ENCODE measurements at regions not wholly inside any gene's neighbourhood (a gene's known extent, or its start where the extent isn't known, plus 50 kb on each side); places are given as distances from the start of the nearest gene placed in this dataset.

DNA sequence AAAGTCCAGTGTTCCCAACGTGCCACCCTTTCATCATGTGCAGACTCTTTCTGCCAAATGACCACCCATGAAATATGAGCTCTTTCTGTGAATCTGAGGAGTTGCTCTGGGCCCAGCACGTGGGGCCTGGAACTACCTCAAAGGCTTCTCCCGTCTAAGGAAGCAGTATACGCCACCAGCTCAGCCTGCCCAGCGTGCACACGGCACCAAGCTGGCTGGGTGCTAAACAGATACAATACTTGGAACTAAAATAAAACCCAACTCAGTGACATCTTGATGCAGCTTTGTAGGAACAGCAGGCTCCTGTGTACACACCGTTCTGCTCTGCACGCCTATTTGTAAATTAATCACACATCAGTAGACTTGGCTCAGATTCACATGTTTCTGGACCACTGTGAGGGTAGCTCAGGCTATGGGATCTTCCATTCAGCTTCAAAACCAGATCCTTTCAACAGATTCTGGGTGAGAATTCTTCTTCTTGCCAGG, 74.8 kb downstream of the ARL6IP4 start (continued):
- TF ChIP-seq, protein P1, sequence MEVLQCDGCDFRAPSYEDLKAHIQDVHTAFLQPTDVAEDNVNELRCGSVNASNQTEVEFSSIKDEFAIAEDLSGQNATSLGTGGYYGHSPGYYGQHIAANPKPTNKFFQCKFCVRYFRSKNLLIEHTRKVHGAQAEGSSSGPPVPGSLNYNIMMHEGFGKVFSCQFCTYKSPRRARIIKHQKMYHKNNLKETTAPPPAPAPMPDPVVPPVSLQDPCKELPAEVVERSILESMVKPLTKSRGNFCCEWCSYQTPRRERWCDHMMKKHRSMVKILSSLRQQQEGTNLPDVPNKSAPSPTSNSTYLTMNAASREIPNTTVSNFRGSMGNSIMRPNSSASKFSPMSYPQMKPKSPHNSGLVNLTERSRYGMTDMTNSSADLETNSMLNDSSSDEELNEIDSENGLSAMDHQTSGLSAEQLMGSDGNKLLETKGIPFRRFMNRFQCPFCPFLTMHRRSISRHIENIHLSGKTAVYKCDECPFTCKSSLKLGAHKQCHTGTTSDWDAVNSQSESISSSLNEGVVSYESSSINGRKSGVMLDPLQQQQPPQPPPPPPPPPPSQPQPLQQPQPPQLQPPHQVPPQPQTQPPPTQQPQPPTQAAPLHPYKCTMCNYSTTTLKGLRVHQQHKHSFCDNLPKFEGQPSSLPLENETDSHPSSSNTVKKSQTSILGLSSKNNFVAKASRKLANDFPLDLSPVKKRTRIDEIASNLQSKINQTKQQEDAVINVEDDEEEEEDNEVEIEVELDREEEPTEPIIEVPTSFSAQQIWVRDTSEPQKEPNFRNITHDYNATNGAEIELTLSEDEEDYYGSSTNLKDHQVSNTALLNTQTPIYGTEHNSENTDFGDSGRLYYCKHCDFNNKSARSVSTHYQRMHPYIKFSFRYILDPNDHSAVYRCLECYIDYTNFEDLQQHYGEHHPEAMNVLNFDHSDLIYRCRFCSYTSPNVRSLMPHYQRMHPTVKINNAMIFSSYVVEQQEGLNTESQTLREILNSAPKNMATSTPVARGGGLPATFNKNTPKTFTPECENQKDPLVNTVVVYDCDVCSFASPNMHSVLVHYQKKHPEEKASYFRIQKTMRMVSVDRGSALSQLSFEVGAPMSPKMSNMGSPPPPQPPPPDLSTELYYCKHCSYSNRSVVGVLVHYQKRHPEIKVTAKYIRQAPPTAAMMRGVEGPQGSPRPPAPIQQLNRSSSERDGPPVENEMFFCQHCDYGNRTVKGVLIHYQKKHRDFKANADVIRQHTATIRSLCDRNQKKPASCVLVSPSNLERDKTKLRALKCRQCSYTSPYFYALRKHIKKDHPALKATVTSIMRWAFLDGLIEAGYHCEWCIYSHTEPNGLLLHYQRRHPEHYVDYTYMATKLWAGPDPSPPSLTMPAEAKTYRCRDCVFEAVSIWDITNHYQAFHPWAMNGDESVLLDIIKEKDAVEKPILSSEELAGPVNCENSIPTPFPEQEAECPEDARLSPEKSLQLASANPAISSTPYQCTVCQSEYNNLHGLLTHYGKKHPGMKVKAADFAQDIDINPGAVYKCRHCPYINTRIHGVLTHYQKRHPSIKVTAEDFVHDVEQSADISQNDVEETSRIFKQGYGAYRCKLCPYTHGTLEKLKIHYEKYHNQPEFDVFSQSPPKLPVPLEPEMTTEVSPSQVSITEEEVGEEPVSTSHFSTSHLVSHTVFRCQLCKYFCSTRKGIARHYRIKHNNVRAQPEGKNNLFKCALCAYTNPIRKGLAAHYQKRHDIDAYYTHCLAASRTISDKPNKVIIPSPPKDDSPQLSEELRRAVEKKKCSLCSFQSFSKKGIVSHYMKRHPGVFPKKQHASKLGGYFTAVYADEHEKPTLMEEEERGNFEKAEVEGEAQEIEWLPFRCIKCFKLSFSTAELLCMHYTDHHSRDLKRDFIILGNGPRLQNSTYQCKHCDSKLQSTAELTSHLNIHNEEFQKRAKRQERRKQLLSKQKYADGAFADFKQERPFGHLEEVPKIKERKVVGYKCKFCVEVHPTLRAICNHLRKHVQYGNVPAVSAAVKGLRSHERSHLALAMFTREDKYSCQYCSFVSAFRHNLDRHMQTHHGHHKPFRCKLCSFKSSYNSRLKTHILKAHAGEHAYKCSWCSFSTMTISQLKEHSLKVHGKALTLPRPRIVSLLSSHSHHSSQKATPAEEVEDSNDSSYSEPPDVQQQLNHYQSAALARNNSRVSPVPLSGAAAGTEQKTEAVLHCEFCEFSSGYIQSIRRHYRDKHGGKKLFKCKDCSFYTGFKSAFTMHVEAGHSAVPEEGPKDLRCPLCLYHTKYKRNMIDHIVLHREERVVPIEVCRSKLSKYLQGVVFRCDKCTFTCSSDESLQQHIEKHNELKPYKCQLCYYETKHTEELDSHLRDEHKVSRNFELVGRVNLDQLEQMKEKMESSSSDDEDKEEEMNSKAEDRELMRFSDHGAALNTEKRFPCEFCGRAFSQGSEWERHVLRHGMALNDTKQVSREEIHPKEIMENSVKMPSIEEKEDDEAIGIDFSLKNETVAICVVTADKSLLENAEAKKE (CRISPR knock-in tag; IDR thresholded peaks at IDR 0.05): no peak
- no peak for TF ChIP-seq EZH2phosphoT487 (IDR thresholded peaks at IDR 0.05; ENCODE audit: unreplicated experiment)
- TF ChIP-seq POLR2AphosphoS5 (IDR thresholded peaks at IDR 0.05; ENCODE audit: low read depth): no peak
- no peak for TF ChIP-seq EZH2 (IDR thresholded peaks at IDR 0.05; ENCODE audit: low read depth, unreplicated experiment)
- TF ChIP-seq ZNF114 (CRISPR knock-in tag; IDR thresholded peaks at IDR 0.05): no peak
- no peak for TF ChIP-seq CREB1 (CRISPR knock-in tag; IDR thresholded peaks at IDR 0.05; ENCODE audit: low read depth)
- no peak for TF ChIP-seq ZNF331 (CRISPR knock-in tag; IDR thresholded peaks at IDR 0.05; ENCODE audit: low read depth)

DNA sequence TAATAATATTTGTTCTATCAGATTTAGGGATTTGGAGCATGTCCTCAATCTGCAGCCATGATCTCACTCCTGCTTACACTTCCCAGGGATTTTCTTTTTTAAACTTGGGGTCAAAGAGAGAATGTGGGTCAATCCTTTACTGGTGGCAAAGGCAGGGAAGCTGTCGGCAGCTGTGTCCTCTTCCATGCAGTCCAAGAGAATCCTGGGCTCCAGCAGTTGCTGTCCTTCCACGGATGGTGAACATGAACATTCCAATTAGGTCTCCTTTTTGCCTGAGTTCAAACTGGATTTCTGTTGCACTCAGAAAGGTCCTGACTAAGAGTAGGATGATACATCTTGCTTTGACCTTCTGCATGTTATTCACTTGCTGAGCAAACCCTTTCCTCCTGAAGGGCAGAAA, 73.9 kb downstream of the ARL6IP4 start:
- DNase-seq (ENCODE audit: low spot score): no peak
- no peaks in the 10 kb centered on the region for H3F3A ChIP-seq (replicated peaks; ENCODE audit: low read depth)
- no peaks in the 10 kb centered on the region for H3K27me3 ChIP-seq (ENCODE audit: insufficient read depth)
- Mint-ChIP-seq H3K4me1 (no peaks in the 10 kb centered on the region), H3K27me3 (ENCODE audit: insufficient read depth, low read depth, poor library complexity) (peaks cover 2% of the 10 kb centered on the region), H3K9me3 (no peaks in the 10 kb centered on the region), H3K36me3 (ENCODE audit: low read depth) (no peaks in the 10 kb centered on the region), H3K4me3 (no peak overlapping the region), H3K27ac (no peak overlapping the region)
- no peak for TF ChIP-seq ZNF114 (CRISPR knock-in tag; IDR thresholded peaks at IDR 0.05)
- ATAC-seq: no peak
- H3K4me3 ChIP-seq: no peak overlapping the region
- no peaks in the 10 kb centered on the region for H4K20me1 ChIP-seq (replicated peaks; ENCODE audit: insufficient read depth)
- H3K79me2 ChIP-seq (replicated peaks; ENCODE audit: insufficient read depth): no peaks in the 10 kb centered on the region
- no peak overlapping the region for H2AFZ ChIP-seq
- H3K36me3 ChIP-seq (ENCODE audit: insufficient read depth): no peaks in the 10 kb centered on the region
- H3K4me2 ChIP-seq: no peak overlapping the region
- no peaks in the 10 kb centered on the region for H3K9me2 ChIP-seq (ENCODE audit: insufficient read depth)
- no peaks in the 10 kb centered on the region for H3K4me1 ChIP-seq (ENCODE audit: insufficient read depth)
- H3K27ac ChIP-seq (ENCODE audit: low read depth): no peak overlapping the region
